GM12878 (cell line): ENCODE measurements at regions not wholly inside any gene's neighbourhood (a gene's known extent, or its start where the extent isn't known, plus 50 kb on each side); places are given as distances from the start of the nearest gene placed in this dataset.

Experiments
- CHD2 ChIP-seq: IDR thresholded peaks from 2 replicates; pipeline ENCODE4 v1.6.1; 2011; ENCODE audit warnings: low read depth, low read length, improper control_type of control experiment, borderline replicate concordance
- DPF2 ChIP-seq: fragments of 450-650 bp; IDR thresholded peaks from 2 replicates; pipeline ENCODE4 v1.6.1; 2017; ENCODE audit warnings: mild to moderate bottlenecking
- E2F8 ChIP-seq: fragments of 450-650 bp; IDR thresholded peaks from 2 replicates; pipeline ENCODE4 v1.6.1; 2018; ENCODE audit warnings: mild to moderate bottlenecking, low read depth, moderate library complexity; ENCODE audit not compliant: partially characterized antibody
- E4F1 ChIP-seq: fragments of 450-650 bp; IDR thresholded peaks from 2 replicates; pipeline ENCODE4 v1.6.1; 2018; ENCODE audit warnings: borderline replicate concordance, mild to moderate bottlenecking; ENCODE audit not compliant: partially characterized antibody
- HDAC2 ChIP-seq: fragments of 200-600 bp; sonication (generic); IDR thresholded peaks from 2 replicates; pipeline ENCODE4 v1.6.1; 2017
- IRF4 ChIP-seq: IDR thresholded peaks from 2 replicates; pipeline ENCODE4 v1.6.1; 2011; ENCODE audit warnings: low read depth, low read length
- MEF2A ChIP-seq: IDR thresholded peaks from 2 replicates; pipeline ENCODE4 v1.6.1; 2011; ENCODE audit warnings: low read depth, mild to moderate bottlenecking, low read length, moderate library complexity; ENCODE audit not compliant: insufficient read depth
- MTA2 ChIP-seq: fragments of 450-650 bp; IDR thresholded peaks from 2 replicates; pipeline ENCODE4 v1.6.1; 2016; ENCODE audit warnings: low read depth, mild to moderate bottlenecking, moderate library complexity
- NFIC ChIP-seq: IDR thresholded peaks from 2 replicates; pipeline ENCODE4 v1.6.1; 2012; ENCODE audit warnings: low read depth, mild to moderate bottlenecking, inconsistent platforms, low read length, moderate library complexity
- PBX3 ChIP-seq: IDR thresholded peaks from 2 replicates; pipeline ENCODE4 v1.6.1; 2011; ENCODE audit warnings: mild to moderate bottlenecking, low read depth, low read length, moderate library complexity; ENCODE audit not compliant: insufficient replicate concordance
- PKNOX1 ChIP-seq: fragments of 450-650 bp; IDR thresholded peaks from 2 replicates; pipeline ENCODE4 v1.6.1; 2016; ENCODE audit warnings: mild to moderate bottlenecking
- POLR2A ChIP-seq: IDR thresholded peaks from 2 replicates; pipeline ENCODE4 v1.6.1; 2011; ENCODE audit warnings: low read depth, mild to moderate bottlenecking, low read length
- POLR2AphosphoS5 ChIP-seq: IDR thresholded peaks from 2 replicates; pipeline ENCODE4 v1.6.1; 2011; ENCODE audit warnings: mild to moderate bottlenecking, low read length, inconsistent platforms
- RCOR1 ChIP-seq: conservative IDR thresholded peaks from 2 replicates; pipeline ENCODE4 v1.6.1; 2012; ENCODE audit warnings: low read depth, low read length, improper control_type of control experiment
- RELA ChIP-seq: fragments of 450-650 bp; IDR thresholded peaks from 2 replicates; pipeline ENCODE4 v1.8.0; 2014; ENCODE audit warnings: borderline replicate concordance; ENCODE audit not compliant: partially characterized antibody
- RFX5 ChIP-seq: IDR thresholded peaks from 2 replicates; pipeline ENCODE4 v1.6.1; 2011; ENCODE audit warnings: low read depth, low read length, improper control_type of control experiment
- SMAD1 ChIP-seq: fragments of 450-650 bp; IDR thresholded peaks from 2 replicates; pipeline ENCODE4 v1.6.1; 2018; ENCODE audit warnings: mild to moderate bottlenecking, low read depth; ENCODE audit not compliant: partially characterized antibody
- SP1 ChIP-seq: IDR thresholded peaks from one replicate; pipeline ENCODE4 v1.6.1; 2011; ENCODE audit warnings: low read depth, low read length
- SREBF2 ChIP-seq: IDR thresholded peaks from 2 replicates; pipeline ENCODE4 v1.6.1; 2012; ENCODE audit warnings: mild to moderate bottlenecking, low read length
- SUZ12 ChIP-seq: fragments of 200-600 bp; sonication (generic); IDR thresholded peaks from one replicate; pipeline ENCODE4 v1.6.1; 2018; ENCODE audit warnings: antibody characterized with exemption, mild to moderate bottlenecking; ENCODE audit not compliant: unreplicated experiment
- TARDBP ChIP-seq: IDR thresholded peaks from 2 replicates; pipeline ENCODE4 v1.6.1; 2016; ENCODE audit warnings: borderline replicate concordance
- USF2 ChIP-seq: IDR thresholded peaks from 2 replicates; pipeline ENCODE4 v1.6.1; 2011; ENCODE audit warnings: low read depth, low read length, improper control_type of control experiment, borderline replicate concordance
- WRNIP1 ChIP-seq: IDR thresholded peaks from 2 replicates; pipeline ENCODE4 v1.6.1; 2011; ENCODE audit warnings: low read depth, low read length, improper control_type of control experiment, borderline replicate concordance
- ZZZ3 ChIP-seq: IDR thresholded peaks from 2 replicates; pipeline ENCODE4 v1.6.1; 2011; ENCODE audit warnings: low read depth; ENCODE audit not compliant: control insufficient read depth, insufficient read length

- TF ChIP-seq E4F1, result no peak
- no peak for TF ChIP-seq IRF4
- TF ChIP-seq WRNIP1, result no peak
- TF ChIP-seq CHD2, result no peak
- no peak for TF ChIP-seq POLR2AphosphoS5
- TF ChIP-seq ZZZ3, result no peak
- no peak for TF ChIP-seq SREBF2
- peak; percentile 76 for TF ChIP-seq RELA
- 0 out of 2 replicates have a peak, but pooled peaks have one; percentile 9 for TF ChIP-seq MEF2A
- no peak for TF ChIP-seq RFX5
- no peak; the same call in 1 of the 2 replicates for TF ChIP-seq RCOR1
- no peak for TF ChIP-seq PBX3
- no peak for TF ChIP-seq TARDBP
- TF ChIP-seq E2F8, result no peak
- TF ChIP-seq DPF2, result peak; percentile 87; the same call in 1 of the 2 replicates
- TF ChIP-seq POLR2A, result no peak
- no peak for TF ChIP-seq SMAD1
- TF ChIP-seq USF2, result no peak
- TF ChIP-seq PKNOX1, result peak; percentile 35; the same call in 1 of the 2 replicates
- no peak for TF ChIP-seq SP1
- TF ChIP-seq NFIC, result no peak
- TF ChIP-seq HDAC2, result no peak
- TF ChIP-seq MTA2, result peak; percentile 67; the same call in 1 of the 2 replicates
- TF ChIP-seq SUZ12, result no peak
Observed at GRCh38 chr9:107751567-107752210, 262.1 kb upstream of the KLF4 start (continued).
